Suprapubic skin (tissue), 4 donors: ENCODE measurements at regions not wholly inside any gene's neighbourhood (a gene's known extent, or its start where the extent isn't known, plus 50 kb on each side); places are given as distances from the start of the nearest gene placed in this dataset.

Experiments used
- POLR2A ChIP-seq, 2 donors: fragments of 450-650 bp; IDR thresholded peaks; one replicate each; pipeline ENCODE4 v1.6.1; 2017; ENCODE audit warnings: antibody characterized with exemption in 2 of 2, mild to moderate bottlenecking in 2 of 2, moderate library complexity in 2 of 2
- POLR2AphosphoS5 ChIP-seq, 3 donors: sonication (generic); formaldehyde crosslinking; IDR thresholded peaks; one replicate each; pipeline ENCODE4 v1.6.1; 2017; ENCODE audit warnings: antibody characterized with exemption in 3 of 3

DNA sequence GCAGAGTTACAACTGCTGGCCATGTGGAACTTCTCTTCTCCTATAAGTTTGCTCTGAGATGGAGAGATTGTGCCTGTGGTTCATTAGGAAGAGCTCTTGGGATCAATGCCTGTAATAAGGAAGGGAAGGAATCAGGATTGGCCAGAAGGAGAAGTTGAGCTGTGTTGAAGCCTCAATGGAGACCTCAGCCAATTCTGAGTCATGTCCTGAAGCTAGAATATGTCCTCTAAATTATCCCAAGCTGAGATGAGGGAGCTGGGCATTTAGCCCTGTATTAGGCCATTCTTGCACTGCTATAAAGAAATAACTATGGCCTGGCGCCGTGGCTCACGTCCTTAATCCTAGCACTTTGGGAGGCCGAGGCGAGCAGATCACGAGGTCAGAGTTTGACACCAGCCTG is 85.4 kb upstream of the DHX15 start:
- TF ChIP-seq POLR2AphosphoS5 (IDR thresholded peaks at IDR 0.05) (no peak), POLR2A (IDR thresholded peaks at IDR 0.05) (no peak)
